Putamen (tissue), 1 donor: ENCODE measurements at regions not wholly inside any gene's neighbourhood (a gene's known extent, or its start where the extent isn't known, plus 50 kb on each side); places are given as distances from the start of the nearest gene placed in this dataset.
"Not testable (repeated sequence)": the region's sequence is repeated elsewhere in the genome, so short reads cannot be mapped to it uniquely, and the experiment has no call there.

Experiments used
- DNase-seq: peaks from one replicate; pipeline ENCODE4 v3.0.0-alpha.2; 2016; ENCODE audit warnings: low spot score

DNA sequence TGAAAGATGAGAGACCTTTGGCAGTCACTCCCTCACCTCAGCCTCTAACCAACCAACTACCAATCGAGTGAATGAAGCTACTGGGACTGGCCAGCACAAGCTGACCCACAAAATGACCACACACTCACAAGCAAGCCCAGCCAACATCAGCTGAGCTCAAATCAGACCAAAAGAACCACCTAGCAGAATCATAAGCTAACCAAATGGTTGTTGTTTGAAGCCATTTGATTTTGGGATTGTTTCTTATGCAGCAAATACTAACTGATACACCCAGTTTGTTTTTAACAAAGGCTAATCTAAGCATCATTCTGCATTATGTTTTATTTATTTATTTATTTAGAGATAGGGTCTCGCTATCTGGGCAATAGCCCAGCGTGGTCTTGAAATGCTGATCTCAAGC, 310.4 kb downstream of the SETD4 start:
- no peak for DNase-seq

- DNase-seq = no peak
Measured at GRCh38 chr21:35748678-35749314, 311.5 kb downstream of the SETD4 start.

DNA sequence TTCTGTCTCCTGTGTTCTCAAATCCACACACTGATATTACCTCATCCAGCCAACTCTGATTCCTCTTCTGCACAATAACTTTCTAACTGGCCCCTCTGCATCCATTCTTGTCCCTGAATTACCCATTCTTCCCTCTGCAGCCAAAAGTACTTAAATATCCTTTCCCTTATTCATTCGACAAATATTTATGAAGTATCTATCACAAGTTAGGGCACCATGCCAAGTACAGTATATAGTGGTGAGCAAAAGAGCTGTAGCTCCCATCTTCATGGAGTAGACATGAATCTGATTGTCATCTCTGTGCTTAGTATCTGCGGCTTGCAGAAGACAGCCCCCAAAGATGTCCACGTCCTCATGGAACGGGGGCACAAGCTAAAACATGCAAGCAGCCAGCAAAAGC, 316.8 kb downstream of the SETD4 start:
- no peak for DNase-seq

GRCh38 chr21:35738347-35738961, 321.9 kb downstream of the SETD4 start:
- DNase-seq = no peak

DNA sequence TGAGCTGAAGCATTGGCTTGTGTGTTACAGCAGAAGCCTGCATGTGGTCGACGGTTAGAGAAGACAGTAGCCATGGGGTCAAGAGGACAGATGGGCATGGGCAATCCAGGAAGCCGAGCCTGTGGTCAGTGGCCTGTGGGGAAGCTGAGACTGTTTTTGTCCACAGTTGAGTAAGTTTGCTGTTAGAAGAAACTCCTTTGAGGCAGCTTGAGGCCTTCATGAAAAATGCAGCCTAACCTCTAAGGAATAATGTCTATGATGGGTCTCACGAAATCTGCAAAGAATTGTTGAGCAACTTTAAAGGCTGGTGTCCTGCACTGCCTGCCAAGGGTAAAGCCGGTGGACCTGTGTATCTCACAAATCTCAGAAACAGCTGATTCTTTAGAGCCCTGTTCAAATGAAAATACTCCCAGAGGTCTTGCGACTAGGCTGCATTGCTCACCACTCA, 322.4 kb downstream of the SETD4 start:
- peak; percentile 13 for DNase-seq

GRCh38 chr21:35737449-35737848, 322.9 kb downstream of the SETD4 start:
- DNase-seq = no peak

- no peak for DNase-seq
Measured at GRCh38 chr21:35732788-35733187, 327.5 kb downstream of the SETD4 start.

GRCh38 chr21:35730325-35730724, 330.0 kb downstream of the SETD4 start:
- DNase-seq = no peak

DNA sequence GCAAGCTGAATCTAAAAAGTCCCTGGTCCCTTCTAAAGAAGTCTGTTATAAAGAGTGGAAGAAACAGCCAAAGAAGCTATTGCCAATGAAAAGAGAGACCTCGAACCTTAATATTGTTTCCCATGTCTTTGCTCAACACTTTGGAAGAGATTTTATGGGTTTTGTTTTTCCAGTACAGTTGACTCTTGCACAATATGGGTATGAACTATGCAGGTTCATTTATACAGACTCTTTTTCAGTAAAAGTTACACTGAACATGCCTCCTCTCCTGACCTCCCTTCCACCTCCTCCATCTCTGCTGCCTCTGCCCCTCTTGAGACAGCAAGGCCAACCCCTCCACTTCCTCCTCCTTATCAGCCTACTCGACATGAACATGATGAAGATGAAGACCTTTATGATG, 332.5 kb downstream of the SETD4 start:
- DNase-seq = no peak

GRCh38 chr21:35724156-35724555, 336.2 kb downstream of the SETD4 start:
- DNase-seq = no peak

DNA sequence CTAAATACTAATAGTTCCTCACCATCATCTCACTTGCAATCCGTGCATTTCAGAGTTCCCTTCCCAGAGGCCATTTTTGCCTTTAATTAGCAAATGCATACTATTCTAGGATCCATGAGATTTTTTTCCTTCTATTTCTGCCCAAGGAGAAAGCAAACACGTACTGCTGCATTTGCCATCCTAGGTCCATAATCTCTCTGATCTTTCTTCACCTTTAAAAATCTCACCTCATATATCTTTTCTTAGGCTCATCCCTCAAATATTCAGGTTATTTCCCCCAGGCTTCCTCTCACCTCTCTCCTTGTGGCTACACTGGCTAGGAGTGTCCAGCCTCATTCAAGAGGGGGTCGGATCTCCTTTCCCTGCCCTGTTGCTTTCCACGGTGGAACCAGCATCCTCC, 338.6 kb downstream of the SETD4 start:
- DNase-seq = no peak

- DNase-seq = peak; percentile 48
Measured at GRCh38 chr21:35720208-35720731, 340.1 kb downstream of the SETD4 start.

DNA sequence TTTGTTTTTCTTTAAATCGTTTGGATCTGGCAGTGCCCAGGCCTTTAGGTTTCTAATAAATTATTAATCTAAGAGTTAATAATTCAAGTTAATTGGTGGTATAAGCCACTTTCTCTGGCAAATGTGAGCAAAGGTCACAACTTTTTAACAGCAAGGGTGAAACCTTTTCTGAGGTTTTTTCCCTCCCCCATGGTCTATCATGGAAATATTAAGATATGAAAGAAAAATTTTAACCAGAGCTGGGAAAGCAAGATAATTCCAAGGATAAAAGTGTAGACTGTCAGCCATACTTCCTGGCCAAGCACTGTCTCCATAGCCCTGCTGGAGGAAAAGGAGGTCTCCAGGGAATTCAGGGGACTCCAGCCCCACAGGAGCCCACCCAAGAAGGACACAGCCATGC, 341.2 kb downstream of the SETD4 start:
- no peak for DNase-seq

DNA sequence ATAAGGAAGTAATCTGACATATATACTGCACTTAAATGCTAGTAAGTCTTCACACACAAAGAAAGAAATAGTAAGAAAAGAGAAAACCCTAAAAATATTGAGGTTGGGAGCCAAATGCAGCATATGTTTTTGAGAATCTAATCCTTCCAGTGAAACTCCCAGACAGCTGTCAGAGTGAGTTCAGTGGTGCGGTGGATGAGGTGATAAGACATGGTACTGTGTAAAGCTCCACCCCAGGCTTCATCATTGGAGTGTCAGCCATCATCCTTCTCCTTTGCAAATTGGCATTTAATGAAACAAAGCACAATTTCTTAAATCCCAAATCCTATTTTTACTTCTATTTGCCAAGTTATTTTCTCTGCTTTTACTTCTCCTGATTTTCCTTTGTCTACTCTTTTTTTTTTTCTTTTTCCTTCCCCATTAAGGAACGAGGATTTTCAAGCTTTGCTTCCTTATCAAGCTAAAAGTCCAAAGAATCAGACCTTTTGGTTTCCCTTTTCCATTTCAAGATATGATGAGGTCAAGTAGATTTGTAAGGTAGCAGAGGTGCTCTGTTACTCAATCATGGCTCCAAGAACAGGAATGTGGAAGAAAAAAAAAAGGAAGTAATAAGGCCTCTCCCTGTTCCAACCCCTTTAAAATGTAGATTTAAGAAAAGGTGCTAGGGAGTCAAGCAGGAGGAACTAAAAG, 343.3 kb downstream of the SETD4 start:
- DNase-seq = no peak

DNA sequence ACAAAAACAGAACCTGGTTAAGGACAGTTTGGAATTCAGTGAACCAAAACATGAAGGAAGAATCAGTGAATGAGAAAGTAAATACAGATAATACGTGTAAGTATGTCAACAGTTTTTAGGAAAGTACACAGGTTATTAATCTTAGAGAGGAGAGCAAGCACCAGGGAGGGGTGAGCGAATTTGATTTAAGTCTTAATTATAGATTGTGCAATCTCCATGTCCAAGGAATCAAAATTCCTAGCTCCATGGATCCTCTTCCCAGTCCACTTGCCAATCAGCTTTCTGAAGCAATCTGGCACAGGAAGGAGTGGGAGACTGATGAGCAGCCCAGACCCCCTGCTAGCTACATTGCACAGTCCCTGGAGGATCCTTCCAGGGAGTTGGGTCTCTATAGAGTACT, 346.4 kb downstream of the SETD4 start:
- DNase-seq = no peak

DNA sequence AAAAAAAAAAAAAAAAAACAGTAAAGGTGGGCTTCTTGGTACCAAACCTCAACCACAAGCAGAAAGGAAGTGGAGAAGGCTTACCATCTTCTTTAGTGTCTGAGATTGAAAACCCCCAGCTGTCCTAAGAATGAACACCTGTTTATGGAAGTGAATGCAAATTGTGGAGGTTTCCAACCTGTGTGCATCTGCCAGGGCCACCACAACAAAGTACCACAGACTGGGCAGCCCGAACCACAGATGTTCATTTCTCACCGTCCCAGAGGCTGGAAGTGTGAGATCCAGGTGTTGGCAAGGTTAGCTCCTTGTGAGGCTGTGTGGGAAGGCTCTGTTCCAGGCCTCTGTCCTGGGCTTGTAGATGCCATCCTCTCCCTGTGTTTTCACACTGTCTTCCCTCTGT, 348.7 kb downstream of the SETD4 start:
- no peak for DNase-seq

DNA sequence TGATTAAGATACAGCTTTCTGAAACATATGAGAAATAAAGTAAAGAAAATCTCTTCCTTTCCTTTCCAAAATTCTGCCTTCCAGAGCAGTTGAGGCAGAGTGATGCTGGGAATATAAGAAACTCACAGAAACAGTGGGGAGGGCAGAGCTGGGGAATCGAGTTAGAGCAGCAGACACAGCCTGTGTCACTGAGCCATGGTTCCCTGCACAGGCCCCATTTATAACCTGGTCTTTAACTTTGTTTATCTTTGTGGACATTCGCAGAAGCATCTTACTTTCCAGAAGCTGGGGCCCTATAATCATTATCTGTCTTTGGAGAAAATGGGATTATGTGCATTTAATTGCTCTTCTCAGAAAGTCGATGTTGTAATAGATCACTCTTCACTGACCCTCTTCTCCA, 349.1 kb downstream of the SETD4 start:
- no peak for DNase-seq

DNA sequence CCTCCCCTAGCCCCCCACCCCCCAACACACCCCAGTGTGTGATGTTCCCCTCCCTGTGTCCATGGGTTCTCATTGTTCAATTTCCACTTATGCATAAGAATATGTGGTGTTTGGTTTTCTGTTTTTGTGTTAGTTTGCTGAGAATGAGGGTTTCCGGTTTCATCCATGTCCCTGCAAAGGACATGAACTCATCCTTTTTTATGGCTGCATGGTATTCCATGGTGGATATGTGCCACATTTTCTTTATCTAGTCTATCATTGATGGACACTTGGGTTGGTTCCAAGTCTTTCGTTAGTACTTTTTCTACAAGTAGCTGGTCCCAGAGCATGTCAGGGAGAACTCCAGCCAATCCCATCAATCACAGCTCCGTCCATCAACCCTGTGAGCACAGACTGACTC, 350.3 kb downstream of the SETD4 start:
- not testable (repeated sequence) for DNase-seq

GRCh38 chr21:35705888-35706287, 354.4 kb downstream of the SETD4 start:
- DNase-seq = no peak

- no peak for DNase-seq
Measured at GRCh38 chr21:35705237-35705887, 355.0 kb downstream of the SETD4 start.

GRCh38 chr21:35703704-35704103, 356.6 kb downstream of the SETD4 start:
- no peak for DNase-seq

GRCh38 chr21:35699361-35699760, 361.0 kb downstream of the SETD4 start:
- DNase-seq = no peak

DNA sequence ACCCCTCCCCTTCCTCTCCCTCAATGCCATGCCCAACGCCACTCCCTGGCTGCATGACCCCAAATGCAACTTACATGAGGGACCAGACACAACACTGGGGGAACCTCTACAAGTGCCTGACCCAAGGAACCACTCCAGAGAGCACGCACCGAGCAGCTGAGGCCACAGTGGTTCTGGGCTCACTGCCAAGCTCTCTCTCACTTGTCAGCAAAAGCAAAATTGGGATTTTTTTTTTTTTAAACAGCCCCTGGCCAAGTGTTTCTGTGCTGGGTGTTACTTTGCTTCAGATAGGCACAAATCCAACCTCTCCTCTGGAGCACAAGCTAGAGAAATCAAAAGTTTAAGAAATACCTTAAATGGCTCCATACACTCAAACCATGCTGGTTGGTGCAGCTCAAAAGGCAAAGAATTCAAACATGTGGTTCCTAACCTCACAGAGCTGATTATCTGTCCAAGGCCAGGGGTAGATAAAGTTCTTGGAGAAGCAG, 363.0 kb downstream of the SETD4 start:
- peak; percentile 53 for DNase-seq
